ENCODE measurements at regions not wholly inside any gene's neighbourhood (a gene's known extent, or its start where the extent isn't known, plus 50 kb on each side); places are given as distances from the start of the nearest gene placed in this dataset.

- no peak for TF ChIP-seq EZH2 (IDR thresholded peaks at IDR 0.05)
- TF ChIP-seq POLR2AphosphoS5 (IDR thresholded peaks at IDR 0.05; ENCODE audit: borderline replicate concordance, low read depth, low read length) = no peak
Measured at GRCh38 chr22:44616882-44617655, 84.9 kb upstream of the PRR5 start.
